GM10248 (cell line): ENCODE measurements at regions not wholly inside any gene's neighbourhood (a gene's known extent, or its start where the extent isn't known, plus 50 kb on each side); places are given as distances from the start of the nearest gene placed in this dataset.

Source experiments
- CTCF ChIA-PET: fragments of 300-600 bp; sonication (Branson Sonifier 250); formaldehyde crosslinking; extraction: SDS; loops from one replicate; lab custom pipeline; 2021; ENCODE audit warnings: antibody characterized with exemption; lab: Yijun Ruan, JAX
- POLR2A ChIA-PET: fragments of 350-650 bp; sonication (Branson Sonifier 250); formaldehyde crosslinking; extraction: SDS; loops from one replicate; lab custom pipeline; 2020; ENCODE audit warnings: antibody characterized with exemption; lab: Yijun Ruan, JAX
- DNase-seq: peaks from one replicate; pipeline ENCODE4 v3.0.0; 2012; ENCODE audit errors: extremely low spot score
- TF ChIP-seq, protein P1 (sequence below): IDR thresholded peaks from 2 replicates; pipeline ENCODE4 v1.5.1; 2012; ENCODE audit warnings: mild to moderate bottlenecking, low read depth; ENCODE audit errors: extremely low read depth, missing control alignments, control extremely low read depth

DNA sequence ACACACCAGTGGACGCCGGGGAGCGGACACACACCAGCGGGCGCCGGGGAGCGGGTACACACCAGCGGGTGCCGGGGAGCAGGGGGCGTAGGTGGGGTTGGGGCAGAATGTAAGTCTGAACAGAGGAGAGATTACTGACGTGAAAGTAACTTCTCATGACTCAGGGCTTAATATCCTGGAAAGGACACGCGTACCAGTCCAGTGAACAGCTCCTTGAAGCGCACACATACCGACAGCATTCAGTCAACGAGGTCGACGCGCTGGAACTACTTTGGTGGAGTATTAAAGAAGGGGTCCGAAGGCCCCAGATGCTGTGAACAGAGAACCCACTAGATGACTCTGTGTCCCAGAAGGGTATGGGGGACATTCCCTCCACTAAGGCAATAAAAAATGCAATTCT lies 129.6 kb downstream of the ENGASE start:
- DNase-seq: no peak
- POLR2A ChIA-PET: no interaction called here
- CTCF ChIA-PET: no interaction called here
- TF ChIP-seq, protein P1, sequence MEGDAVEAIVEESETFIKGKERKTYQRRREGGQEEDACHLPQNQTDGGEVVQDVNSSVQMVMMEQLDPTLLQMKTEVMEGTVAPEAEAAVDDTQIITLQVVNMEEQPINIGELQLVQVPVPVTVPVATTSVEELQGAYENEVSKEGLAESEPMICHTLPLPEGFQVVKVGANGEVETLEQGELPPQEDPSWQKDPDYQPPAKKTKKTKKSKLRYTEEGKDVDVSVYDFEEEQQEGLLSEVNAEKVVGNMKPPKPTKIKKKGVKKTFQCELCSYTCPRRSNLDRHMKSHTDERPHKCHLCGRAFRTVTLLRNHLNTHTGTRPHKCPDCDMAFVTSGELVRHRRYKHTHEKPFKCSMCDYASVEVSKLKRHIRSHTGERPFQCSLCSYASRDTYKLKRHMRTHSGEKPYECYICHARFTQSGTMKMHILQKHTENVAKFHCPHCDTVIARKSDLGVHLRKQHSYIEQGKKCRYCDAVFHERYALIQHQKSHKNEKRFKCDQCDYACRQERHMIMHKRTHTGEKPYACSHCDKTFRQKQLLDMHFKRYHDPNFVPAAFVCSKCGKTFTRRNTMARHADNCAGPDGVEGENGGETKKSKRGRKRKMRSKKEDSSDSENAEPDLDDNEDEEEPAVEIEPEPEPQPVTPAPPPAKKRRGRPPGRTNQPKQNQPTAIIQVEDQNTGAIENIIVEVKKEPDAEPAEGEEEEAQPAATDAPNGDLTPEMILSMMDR: no peak

- TF ChIP-seq, protein P1: no peak
- ChIA-PET POLR2A (no interaction called here), CTCF (no interaction called here)
- no peak for DNase-seq
Measured at GRCh38 chr17:79203657-79204056, 129.0 kb downstream of the ENGASE start.

DNA sequence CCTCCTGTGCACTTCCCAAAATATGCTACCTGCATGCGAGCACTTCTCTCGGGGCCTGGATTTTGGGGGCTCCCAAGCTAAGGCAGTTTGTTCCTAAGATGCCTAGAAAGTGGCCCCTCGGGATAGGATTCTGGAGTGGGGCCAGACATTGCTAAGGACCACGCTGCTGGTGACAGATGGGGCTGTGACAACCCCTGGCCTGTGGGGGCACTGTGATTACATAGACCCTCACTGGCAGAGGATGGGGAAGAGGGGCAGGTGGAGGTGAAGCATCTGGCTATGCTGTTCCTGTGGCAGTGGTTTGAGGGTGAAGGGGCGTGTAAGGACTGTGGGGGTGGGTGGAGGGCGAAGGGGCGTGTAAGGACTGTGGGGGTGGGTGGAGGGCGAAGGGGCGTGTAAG lies 128.4 kb downstream of the ENGASE start:
- DNase-seq: no peak
- POLR2A ChIA-PET: no interaction called here
- TF ChIP-seq, protein P1: no peak
- CTCF ChIA-PET: no interaction called here

DNA sequence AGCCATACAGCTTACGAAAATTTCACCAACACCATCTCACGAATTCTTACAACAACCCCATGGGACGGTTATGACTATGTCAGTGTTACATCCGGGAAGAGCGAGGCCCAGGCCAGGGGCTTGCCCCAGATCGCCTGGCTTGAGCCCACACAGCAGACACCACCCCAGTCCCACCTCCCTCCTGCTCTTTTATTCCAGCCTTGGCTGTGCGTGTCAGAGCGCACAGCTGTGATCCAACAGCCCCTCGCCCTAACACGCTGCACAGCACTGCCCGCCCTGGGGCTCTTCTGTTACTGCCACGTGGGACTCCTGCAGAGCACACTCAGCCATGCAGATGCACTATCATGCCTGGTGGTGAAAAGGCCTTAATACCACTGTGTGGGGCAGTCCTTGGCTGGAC lies 127.9 kb downstream of the ENGASE start:
- no peak for DNase-seq
- ChIA-PET POLR2A (no interaction called here), CTCF (no interaction called here)
- TF ChIP-seq, protein P1: no peak

GRCh38 chr17:79201536-79202227 lies 127.1 kb downstream of the ENGASE start:
- POLR2A ChIA-PET: no interaction called here
- CTCF ChIA-PET: no interaction called here
- TF ChIP-seq, protein P1: no peak
- no peak for DNase-seq

DNA sequence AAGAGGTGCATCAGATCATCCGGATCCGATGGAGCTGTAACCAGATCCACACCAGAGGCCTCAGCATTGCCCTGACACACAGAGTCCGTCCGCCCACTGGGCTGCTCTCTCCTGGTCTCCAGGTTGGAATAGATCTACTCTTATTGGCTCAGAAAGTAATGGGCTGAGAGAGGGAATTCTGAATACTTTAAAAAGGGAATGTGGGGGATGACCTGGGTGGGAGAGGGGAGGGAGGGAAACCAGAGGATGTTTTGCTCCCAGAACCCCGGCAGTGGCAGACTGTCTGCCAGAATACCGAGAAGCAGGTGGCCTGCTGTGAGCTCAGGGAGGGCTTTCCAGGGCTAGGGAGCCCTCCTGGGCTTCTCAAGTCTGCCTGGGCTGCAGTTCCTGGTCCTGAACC lies 126.5 kb downstream of the ENGASE start:
- CTCF ChIA-PET: interaction anchor here (1.7 kb wide), 1 partner anchor 190 kb away, joined by 7 read pairs; no protein-coding TSS in a partner anchor
- no peak for DNase-seq

More for the DNA sequence above, 126.5 kb downstream of the ENGASE start:
- POLR2A ChIA-PET: no interaction called here
- TF ChIP-seq, protein P1: no peak
